ENCODE measurements at regions not wholly inside any gene's neighbourhood (a gene's known extent, or its start where the extent isn't known, plus 50 kb on each side); places are given as distances from the start of the nearest gene placed in this dataset.
"Not testable (repeated sequence)": the region's sequence is repeated elsewhere in the genome, so short reads cannot be mapped to it uniquely, and the experiment has no call there.

DNA sequence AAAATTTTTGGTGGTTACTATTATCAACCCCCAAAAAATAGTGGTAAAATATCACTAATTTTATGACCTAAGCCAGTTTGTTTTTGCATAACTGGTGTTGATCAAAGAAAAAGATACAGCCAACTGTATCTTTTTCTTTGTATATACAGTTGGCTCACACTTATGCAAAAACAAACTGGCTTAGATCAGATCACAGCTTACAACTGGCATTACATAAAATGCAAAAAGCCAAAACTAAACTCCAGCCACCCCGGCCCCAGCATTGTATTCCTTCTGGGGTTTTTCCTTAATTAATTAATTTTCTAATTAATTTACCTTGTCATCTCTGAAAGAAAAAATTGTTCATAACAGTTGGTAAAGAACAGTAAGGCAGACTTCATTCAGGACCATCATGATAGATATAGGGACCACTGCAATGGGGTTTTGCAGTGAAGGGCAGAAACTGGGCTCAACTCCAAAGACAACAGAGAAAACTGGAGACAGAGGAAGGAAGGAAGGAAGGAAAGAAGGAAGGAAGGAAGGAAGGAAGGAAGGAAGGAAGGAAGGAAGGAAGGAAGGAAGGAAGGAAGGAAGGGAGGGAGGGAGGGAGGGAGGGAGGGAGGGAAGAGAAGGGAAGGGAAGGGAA lies 202.1 kb downstream of the HNRNPD start:
- no peak for DNase-seq

DNA sequence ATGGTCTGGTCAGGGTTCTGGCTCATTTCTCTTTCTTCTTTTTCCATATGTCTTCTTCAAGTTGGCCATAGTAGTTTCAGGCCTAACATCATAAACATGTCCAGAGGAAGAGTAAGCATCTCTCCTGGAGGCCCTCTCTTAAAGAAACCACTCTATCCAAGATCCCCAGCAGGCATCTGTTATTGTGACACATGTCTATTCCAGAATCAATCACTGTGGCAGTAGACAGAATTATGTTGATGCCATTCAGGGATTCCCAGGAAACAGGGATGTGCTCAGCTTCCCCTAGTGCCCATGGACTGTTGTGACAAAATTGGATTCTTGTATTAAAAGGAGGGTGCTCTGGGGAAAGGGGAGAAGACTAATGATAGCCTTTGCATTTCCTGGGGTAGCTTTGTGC lies 224.0 kb downstream of the HNRNPD start:
- no peak for DNase-seq

DNA sequence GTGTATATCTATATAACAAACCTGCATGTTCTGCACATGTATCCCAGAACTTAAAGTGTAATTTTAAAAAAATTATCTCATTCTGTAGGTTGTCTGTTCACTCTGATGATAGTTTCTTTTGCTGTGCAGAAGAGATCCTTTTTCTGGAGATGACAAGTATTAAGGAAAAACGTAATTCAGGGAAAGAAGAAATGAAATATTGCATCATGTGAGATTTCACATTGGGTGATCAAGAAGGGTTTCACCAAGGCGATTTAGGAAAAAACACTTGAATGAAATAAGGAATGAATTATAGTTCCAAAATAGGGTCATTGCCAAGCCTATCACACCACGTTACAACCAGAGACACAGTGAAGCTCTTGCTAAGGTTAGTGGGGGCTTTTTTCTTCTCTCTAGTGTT lies 227.9 kb downstream of the HNRNPD start:
- DNase-seq: no peak

DNA sequence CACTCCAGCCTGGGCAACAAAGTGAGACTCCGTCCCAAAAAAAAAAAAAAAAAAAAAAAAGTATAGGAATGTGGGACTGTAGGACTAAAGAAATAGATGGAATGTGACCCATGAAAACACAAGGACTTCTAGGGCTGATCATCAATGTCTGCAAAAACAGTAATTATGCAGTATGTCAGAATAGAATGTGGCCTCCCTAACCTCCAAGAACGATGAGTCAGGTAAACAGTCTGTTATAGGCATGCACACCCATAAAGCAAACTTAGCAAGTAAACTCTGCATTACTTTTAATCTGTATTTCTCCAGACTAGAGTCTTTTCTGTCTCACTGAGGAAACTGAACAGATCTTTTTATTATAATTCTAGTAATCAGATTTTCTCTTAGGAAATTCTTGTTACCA lies 233.4 kb downstream of the HNRNPD start:
- no peak for DNase-seq

DNA sequence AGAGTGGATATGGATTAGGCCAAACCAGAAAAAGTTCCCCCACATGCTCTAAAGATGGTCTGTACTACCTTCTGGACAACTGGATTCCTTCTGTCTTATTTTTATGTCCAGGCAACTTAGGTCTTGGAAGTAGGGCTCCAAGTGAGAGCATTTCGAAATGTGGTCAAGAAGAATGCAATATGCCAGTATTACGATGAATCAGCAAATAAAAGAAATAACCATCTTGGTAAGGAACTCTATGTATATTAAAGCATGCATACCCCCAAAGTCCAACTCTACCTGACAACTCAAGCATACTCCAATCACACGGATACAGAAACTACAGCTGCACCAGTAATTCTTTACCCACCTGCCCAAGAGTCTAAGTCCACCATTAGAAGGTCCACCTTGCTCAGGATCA lies 234.5 kb downstream of the HNRNPD start:
- DNase-seq: no peak

DNA sequence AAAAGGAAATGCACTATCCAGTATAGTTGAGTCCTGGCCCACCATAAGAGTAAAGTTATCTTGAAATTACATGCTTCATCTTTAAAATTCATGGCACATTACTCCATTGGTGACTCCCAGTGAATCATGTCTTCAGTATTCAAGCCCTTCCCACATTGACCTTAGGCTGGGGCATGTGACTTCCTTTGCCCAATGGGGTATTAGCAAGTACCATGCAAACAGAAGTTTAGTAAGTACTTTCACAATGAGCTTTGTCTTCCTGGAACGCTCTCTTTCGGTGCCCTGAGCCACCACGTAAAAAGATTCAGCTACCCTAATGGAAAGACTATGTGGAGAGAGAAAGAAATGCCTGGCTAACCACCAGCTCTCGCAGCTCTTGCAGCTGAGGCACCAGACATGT lies 235.4 kb downstream of the HNRNPD start:
- no peak for DNase-seq

DNA sequence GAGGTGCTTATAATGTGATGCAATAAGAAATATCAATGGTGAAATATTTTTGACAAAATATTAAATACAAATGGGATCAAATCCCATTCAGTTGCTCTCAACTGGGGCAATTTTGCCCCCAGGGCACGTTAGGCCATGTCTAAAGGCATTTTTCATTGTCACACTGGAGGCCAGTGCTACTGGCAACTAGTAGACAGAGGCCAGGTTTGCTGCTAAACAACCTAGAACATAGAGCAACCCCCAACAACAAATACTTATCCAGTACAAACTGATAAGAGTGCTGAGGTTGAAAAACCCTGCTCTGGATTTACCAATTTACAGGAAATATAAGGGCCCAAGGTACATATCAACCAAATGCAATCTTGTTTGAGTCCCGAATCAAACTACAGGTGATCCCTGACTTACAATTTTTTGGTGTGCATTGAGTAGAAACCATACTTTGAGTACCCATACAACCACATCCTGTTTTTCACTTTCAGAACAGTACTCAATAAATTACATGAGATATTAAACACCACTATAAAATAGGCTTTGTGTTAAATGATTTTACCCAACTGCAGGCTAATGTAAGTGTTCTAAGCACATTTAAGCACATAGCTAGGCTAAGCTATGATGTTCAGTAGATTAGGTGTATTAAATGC lies 237.5 kb downstream of the HNRNPD start:
- DNase-seq: no peak

DNA sequence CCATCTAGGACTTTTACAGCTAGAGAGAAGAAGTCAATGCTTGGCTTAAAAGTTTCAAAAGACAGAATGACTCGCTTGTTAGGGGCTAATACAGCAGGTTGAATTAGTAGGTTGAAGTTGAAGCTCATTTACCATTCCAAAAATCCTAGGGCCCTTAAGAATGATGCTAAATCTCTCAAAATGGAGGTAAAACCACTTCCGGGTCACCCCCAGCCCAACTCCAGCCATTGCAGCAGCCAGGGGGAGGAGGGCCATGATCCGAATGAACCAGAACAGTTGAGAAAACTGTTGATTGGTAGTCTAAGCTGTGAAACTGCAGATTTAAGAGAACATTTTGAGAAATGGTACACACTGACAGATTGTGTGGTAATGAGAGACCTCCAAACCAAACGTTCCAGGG lies 245.4 kb downstream of the HNRNPD start:
- no peak for DNase-seq

DNA sequence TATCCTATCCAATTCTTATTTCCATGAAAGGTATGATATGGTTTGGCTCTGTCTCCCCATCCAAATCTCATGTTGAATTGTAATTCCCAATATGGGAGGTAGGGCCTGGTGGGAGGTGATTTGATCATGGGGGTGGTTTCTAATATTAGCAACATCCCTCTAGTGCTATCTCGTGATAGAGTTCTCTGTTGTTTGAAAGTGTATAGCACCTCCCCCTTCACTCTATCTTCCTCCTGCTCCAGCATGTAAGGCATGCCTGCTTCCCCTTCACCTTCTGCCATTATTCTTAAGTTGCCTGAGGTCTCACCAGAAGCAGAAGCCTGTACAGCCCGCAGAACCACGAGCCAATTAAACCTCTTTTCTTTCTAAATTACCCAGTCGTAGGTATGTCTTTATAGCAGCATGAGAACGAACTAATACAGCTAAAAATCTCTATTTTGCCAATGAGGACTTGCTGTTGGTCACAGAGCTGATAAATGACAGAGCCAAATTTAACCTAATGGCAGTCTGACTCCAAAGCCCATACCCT lies 247.2 kb downstream of the HNRNPD start:
- no peak for DNase-seq

DNA sequence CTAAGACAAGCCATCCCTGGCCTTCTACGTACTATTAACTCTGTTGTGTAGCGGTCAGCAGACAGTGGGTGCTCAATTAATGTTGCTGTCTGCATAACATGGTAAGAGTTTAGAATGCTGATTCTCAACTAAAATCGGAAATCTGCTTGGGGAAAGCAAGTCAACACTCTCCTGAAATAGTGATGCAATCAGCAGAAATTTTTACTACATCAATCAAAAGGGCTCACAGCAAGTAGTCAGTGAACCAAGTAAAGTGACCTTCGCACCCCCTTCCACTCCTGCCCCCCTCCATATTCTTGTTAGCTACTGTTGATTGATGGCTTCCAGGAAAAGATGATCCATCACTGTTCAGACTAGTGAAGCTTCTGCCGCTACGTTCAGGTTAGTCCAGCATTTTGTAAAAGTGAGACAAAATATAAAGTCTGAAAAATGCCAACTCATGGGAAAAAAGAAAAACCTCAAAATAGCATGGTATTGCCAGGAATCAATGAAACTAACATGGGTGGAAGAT lies 247.9 kb downstream of the HNRNPD start:
- DNase-seq: no peak

DNA sequence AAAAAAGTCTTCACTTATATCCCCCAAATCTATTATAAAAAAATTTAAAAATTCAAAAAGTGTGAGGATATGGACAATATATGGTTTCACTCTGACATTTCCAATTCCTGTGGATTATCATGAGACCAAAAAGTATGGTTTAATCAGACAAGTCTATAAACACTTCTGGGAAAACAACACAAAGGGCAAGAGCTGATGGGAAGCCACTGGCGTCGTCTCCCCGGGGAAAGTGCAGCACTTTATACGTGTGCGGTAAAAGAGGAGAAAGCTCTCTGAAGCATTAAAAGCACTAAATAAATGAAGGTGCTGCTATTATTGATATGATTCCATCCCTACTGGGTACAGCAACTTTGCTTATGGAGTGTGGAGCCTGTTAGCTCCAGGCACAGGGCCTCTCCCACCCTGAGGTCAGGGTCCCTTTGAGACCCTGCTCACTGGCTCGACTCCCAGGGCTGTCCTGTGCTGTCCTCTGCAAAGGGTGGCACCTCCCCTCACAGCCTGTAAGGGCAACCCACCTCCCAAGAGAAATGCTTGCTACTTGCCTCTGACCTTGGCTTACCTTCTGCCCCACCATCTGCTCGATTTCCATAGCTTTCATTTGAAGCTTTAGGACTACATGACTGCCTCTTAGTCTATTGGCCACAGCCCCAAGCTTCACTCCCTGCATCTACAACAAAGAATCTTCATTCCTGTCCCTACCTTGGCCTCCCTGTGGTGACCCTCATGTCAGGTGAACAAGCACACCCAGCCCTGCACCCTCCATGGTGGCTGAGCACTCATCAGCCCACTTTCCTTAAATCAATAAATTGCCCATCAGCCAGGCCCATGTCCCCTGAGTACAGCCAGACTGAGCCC lies 248.6 kb downstream of the HNRNPD start:
- DNase-seq: no peak

DNA sequence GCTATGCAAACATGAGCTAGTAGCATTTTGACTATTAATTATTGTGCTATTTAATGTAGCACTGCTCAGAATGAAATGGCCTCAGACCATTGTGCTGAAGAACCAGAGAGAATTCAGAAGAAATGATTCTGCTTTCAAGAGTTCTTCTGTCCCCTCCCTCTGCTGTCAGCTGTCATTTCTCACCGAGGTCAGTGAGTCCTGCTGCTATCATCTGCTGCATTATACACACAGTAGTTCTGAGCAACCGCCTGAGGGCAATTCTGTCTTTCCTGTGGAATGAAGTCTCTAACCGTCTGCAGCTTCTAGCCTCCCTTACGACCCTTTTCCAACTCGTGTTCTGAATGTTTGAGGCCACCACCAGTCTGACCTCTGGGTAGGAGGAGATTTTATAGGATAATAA lies 249.4 kb downstream of the HNRNPD start:
- DNase-seq: no peak

DNA sequence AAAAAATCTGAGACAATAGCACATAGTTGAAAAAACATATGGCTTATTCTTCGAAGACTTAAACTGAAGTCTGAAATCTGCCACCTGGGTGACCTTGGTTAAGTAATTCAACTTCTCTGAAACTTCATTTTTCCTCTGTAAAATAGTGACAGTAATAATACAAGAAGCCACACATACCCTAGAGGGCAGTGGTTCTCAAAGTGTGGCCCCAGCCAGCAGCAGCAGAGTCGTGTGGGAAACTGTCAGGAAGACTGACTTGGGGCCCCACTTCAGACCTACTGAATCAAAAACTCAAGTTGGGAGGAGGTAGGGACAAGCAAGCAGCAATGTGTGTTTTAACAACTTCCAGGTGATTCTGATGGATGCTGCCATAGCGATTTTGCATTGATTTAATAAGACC lies 249.9 kb downstream of the HNRNPD start:
- no peak for DNase-seq

DNA sequence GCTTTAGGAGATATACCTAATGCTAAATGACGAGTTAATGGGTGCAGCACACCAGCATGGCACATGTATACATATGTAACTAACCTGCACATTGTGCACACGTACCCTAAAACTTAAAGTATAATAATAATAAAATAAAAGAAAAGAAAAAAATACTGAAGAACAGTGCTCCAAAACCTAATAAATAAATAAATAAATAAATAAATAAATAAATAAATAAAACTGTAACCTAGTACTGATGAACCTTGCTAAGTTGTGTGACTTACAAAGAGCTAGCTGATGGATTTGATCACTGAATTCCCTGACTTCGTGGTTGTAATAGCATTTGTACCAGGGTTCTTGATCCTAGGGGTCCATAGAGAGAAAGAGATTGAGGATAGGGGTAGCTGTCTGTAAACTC lies 258.6 kb downstream of the HNRNPD start:
- DNase-seq: not testable (repeated sequence)

DNA sequence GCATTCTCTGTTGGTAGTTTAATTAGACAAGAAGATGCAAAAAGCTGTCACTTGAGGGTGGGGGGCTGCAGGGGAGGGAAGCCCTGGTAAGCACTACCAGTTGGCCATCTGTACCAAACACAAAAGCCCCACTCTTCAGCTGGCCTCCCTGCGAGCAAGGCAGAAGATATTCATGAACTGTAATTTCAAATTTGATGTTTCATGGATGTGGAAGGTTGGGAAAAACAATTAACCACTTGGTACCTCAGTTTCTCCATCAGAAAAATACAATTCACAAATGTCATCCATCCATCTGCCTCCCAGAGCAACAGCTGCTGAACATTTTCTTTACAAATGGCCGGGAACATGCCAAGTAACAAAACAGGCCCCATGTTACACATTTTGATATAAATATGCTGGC lies 265.3 kb downstream of the HNRNPD start:
- DNase-seq: no peak

DNA sequence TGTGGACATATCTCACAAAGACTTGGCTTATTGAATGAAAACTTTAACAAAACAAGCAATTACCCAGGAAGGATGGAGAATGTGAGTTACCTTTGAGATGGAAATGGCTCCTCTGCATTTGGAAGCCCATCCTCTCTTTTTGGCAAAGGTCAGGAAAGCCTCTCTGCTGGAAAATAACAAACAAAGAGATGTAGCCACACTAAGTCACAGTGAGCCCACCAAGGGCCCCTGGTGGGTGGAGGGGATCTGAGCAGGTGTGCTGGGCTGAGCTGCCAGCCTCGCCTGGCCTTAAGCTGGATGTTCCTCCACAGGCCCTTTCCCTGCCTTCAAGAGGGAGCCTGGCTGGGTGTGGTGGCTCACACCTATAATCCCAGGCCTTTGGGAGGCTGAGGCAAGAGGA lies 269.2 kb downstream of the HNRNPD start:
- no peak for DNase-seq

DNA sequence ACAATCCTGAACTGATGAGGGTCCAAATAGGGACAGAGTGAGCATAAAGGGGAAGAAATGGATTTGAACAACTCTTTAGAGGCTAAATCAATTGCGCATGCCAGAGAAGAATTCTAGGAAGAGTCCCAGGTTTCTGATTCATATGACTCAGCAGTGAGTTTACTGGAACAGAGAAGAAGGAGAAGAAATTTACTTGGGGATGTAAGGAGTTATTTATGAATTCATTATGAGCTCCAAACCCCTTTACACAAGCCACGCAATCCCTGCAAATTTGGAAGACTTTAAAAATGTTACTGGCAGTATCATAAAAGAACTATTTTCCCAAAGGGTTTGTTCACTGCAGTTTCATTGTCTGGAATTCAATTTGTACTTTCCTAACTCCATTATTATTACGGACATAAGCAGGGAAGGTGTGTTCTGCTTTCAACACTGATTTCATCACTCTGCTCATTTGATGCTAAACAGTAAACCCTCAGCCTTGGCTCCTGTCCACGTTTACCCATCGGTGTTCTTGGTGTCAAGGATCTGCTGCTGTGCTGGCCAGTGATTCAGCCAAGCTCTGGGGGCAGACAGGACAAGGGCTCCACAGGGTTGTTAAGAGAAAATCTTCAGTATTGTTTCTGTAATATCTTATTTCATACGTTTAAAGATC lies 273.7 kb downstream of the HNRNPD start:
- no peak for DNase-seq

DNA sequence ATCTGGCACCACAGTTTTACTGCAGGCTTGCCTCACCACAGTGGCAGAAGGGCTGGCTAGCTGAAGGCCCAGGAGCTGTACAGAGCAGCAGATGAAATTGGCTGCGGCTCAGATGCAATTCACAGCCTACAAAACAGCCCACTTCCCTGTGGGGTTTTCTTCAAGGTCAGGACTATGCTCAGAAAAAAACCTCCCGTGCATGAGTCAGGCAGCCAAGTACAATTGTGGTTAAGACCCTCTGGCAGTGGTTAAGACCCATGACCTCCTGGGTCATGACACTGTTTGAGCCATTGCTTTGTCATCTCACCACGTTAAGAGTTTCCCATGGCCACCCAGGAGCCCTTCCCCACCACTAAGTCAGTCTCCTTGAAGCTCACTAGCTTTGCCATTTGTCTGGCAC lies 276.3 kb downstream of the HNRNPD start:
- DNase-seq: no peak

DNA sequence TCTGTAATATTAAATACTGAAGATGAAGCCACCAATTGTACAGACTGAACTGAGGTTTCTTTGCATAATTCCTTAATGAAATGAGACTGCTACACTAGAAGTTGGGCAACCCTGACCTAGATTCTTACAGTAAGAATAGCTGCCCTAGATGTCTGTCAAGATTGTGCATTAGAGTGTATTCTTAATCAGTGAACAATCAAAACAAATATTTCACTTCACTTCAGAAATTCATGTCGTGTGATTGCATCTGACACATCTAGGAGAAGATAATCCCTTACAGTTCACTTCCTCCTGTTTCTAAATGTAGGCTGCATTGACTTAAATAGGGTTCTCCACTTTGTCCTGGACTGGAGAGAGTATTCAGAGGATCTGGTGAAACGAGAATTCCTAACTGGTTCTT lies 283.1 kb downstream of the HNRNPD start:
- DNase-seq: no peak

DNA sequence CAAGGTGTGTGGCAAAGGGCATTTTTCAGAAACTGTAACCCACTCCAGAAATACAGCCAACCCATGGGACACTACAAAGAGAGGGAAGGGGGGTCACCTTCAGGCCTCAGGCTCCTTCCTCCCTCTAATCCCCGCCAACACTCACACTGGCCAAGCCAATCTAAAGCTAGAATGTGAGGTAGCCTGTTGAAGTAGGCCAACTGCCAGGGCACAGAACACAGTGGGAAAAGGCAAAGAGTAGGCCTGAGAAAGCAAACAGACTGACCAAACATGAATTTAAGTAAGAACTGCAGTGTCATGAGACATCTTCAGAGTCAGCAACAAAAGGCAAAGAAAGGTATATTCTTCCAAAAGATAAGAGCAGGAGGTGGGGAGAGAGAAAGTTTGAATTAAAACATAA lies 289.0 kb downstream of the HNRNPD start:
- no peak for DNase-seq

DNA sequence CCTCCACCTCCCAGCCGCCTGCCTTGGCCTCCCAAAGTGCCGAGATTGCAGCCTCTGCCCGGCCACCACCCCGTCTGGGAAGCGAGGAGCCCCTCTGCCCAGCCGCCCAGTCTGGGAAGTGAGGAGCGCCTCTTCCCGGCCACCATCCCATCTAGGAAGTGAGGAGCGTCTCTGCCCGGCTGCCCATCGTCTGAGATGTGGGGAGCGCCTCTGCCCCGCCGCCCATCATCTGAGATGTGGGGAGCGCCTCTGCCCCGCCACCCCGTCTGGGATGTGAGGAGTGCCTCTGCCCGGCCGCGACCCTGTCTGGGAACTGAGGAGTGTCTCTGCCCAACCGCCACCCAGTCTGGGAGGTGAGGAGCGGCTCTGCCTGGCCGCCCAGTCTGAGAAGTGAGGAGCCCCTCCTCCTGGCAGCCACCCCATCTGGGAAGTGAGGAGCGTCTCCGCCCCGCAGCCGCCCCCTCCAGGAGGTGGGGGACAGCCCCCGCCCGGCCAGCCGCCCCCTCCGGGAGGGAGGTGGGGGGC lies 296.3 kb downstream of the HNRNPD start:
- DNase-seq: not testable (repeated sequence)

DNA sequence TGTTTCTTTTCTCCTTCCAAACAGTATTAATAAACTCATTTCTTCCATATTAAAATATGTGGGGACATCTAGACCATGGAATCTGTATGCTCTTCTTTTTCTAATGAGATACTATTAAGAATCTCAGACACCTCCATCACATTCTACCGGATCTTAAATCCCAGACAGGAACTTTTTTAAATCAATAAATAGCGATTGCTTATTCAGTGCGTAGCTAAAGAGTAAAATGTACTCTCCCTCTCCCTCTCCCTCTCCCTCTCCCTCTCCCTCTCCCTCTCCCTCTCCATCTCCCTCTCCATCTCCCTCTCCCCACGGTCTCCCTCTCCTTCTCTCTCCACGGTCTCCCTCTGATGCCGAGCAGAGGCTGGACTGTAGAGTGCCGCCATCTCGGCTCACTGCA lies 297.0 kb downstream of the HNRNPD start:
- DNase-seq: no peak

DNA sequence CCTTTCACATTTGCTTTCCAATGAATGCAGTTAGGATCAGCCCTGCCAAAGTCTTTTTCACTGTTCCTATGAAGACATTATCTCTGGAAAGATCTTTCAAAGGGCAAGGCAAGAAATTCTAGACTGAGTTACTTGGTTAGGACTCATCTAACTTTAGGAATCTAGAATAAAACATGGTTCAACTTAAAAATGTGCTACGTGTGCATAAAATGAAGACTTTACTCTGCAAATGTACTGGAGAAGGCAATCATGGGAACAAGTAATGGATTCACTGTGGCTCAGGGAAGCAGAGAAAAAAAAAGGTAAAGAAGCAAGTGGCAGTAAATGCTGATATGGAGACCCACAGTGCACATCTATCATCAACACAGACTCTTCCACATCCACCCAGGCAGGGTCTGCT lies 297.4 kb downstream of the HNRNPD start:
- DNase-seq: no peak

Data from NCI-H1417 treated with DMSO at 0.1 percent for 48 hours (cell line).